Amniotic epithelial cell (primary cell): ENCODE measurements at regions not wholly inside any gene's neighbourhood (a gene's known extent, or its start where the extent isn't known, plus 50 kb on each side); places are given as distances from the start of the nearest gene placed in this dataset.

Experiments
- DNase-seq: peaks from one replicate; pipeline ENCODE4 v3.0.0-alpha.2; 2010; ENCODE audit warnings: low read depth

DNA sequence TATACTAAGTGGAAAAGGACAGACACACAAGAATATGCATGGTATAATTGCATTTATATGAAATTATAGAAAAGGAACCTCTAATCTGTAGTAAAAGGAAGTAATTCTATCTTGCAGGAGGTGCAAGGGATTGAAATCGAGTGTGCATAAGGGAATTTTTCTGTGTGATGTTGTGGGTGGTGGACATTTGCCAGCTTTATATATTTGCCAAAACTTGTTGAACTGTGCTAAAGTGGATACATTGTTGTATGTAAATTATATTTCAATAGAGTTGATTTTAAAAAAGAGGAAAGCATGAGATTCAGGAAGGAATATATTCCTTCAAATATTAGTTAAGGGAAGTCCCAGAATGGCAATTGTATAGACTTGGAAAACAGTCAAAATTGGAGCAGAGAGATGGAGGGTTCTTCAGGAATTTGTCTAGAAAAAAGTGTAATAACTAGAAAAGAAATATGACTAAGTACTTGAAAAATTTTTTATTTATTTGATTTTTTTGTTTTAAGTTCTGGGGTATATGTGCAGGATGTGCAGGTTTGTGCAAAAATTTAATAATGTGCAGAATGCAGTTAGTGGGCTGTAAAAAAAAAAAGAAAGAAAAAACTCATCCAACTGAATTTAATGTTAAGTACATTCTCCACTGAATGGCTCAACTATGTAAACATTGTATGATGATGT lies 96.1 kb downstream of the ARL4A start:
- no peak for DNase-seq

DNA sequence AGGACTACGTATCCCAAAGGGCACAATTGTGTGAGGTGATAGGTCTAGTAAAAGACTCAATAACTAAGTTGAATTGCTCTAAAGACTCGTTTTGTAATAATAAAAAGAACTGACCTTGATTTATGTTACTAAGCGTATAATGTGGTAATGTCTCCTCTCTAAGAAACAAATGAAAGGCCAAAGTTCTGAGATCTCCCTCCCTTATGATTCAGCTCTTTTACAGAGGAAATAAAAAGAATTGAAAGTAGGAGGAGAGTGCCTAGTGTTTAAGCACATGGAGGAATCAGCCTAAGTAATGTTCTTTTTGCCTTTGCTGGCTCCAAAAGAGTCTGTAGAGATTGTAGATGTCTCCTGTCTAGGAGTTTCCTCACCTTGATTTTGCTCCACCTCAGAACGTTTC lies 98.0 kb downstream of the ARL4A start:
- DNase-seq = no peak

DNA sequence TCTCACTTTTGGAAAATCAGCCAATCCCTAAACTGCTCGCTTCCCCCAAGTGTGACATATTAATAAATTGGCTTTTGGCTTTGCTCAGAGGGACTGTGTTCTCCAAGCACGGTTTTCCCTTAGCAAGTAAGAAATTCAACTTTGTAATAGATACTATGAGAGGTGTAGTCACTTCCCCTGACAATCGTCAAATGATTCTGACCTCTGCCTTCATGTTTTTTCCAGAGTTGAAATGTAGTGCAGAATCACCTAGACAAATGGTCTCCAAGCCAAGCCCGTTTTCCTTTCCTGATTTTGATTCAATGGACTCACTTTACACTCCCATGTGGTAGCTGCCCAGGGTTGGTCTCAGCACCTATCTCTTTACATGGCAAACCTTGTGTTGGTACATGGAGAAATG lies 99.1 kb downstream of the ARL4A start:
- DNase-seq = no peak

DNA sequence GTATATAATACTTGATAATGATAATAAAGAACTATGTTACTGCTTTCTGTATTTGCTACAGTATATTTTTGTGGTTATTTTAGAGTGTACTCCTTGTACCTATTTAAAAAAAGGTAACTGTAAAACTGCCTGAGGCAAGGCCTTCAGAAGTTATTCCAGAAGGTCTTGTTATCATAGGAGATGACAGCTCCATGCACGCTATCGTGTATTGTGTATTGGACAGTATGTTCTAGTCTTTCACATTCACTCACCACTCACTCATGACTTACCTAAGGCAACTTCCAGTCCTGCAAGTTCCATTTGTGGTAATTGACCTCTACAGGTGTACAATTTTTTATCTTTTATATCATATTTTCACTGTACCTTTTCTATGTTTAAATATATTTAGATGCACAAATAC lies 100.7 kb downstream of the ARL4A start:
- no peak for DNase-seq

DNA sequence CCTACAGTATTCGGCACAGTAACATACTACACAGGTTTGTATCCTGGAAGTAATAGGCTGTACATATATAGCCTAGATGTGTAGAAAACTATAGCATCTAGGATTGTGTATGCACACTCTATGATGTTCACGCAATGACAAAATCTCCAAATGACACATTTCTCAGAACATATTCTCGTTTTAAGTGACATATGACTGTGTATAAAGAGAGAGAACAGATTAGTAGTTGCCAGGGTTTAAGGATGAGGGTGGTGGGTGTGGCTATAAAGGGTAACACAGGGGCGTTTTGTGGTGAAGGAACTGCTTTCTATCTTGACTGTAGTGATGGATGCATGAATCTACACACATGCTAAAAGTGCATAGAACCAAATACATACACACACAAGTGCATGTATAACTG lies 101.2 kb downstream of the ARL4A start:
- DNase-seq = no peak

DNA sequence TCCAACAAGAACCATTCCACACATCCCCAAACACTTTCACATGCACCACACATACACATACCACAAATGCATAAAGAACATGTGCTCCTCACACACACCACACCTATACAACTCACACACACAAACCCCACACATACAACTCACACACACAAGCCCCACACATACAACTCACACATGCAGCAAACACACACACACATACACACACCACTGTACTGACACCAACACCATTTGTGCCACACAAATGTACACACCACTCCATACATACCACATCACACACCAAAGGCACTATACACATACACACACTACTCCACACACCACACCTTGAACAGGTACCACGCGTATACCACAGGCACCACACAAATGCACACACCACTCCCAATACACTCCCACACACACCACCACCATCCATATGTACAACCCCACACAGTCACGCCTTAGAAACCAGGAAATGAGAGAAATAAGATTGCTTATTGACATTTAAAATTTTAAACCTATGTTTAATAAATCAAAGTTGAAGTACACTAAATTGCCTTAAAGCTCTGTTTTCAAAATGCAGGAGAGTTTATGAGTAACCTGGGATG lies 107.4 kb downstream of the ARL4A start:
- DNase-seq = no peak

DNA sequence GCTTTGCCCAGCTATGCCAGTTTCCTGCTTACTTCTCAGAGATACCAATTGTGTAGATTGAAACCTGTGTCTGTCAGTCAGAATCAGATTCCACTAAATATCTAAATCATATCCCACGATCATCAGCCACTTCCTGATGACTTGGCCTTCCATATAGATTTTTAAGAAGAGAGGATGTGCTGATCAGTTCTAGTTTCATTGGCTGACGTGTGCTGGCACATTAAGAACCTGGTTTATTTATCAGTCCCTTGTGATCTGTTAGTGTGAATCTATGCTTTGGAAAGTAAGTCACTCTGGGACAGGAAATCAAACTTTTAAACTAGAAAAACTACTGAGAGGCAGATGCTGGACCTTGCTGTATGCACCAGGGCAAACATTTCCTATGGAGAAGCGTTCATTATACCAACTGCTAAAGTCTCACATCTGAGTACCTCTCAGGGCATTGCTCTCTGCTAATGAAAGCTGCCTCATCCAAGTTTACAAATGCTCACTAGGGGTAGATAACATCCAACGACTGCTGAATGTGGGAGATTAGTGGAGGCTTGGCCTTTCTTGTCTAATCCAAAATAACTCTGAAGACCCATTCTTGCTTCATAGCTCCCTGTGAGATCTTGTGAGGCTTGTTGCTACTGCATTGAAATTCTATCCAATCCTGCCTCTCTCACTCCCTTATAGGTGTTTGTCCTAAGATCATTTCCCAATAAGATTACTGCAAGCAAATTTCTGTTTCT lies 109.1 kb downstream of the ARL4A start:
- DNase-seq = no peak

DNA sequence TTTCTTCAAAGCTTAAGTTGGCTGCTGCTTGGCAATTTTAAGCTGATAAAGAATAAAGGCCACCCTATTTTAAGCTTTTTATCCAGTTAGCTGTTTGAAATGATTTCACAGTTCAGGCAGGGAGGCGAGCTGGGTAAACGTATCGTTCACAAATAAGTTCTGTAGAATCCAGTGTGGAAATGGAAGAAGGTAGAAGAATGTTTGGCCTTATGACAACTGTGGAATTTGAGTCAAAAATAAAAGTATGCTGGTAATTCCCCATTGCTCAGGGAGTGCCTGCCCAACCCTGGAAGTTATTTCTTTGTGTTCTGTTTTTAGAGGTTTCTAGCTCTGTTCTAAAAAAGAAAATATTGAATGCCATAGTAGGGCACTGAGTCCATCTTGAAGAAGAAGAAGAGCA lies 113.1 kb downstream of the ARL4A start:
- no peak for DNase-seq

DNA sequence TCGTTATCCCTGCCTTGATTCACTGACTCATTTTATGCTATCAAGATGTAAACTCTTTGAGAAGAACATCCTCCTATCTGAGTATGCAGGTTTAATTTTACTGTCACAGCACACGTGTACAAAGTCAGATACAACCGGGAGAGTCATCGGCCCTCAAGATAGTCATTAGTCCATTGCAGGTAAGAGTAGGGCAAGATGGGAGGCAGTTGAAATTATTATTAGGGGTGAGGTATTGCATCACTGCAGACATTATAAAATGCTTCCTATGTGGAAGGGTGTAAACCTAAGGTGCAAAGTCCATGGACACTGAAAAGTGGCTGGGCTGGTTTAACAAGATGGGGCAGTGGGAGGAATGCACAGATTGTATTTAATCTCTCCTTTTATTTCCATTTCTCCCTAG lies 113.7 kb downstream of the ARL4A start:
- DNase-seq = no peak

DNA sequence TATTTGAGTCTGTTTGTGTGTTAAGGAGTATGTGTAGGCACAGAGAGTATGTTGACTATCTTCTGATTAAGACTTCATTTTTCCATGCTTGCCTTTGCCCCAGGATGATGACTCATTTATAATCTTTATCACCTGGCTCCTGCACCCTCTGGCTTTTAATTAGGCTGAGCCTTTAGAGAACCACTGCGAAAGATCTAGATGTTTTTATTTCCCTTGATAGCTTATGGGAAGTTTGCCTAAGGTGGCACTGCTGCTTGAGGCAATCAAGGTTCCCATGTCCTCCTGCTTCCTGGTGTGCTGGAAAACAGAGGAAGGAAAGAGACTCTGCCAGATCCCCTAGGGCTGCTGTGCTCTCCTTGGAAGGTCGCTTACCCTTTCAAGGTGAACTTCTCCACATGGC lies 114.6 kb downstream of the ARL4A start:
- no peak for DNase-seq

DNA sequence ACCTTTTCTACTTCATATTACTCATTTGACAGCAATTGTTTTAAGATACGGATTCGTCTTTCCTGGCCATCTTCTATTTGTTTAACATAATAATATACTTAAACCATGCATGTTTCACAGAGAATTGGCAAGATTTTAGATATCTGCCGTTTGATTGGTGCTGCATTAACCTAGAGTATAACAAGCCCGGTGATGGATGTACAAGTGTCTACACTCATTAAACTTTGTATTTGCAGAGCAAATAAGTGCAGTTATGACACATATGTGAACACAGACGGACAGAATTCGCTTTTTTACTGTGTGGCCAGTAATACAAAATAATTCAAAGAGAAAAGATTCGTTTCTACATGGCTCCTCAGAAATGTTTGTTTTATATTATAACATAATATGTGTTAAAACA lies 116.1 kb downstream of the ARL4A start:
- DNase-seq = no peak

DNA sequence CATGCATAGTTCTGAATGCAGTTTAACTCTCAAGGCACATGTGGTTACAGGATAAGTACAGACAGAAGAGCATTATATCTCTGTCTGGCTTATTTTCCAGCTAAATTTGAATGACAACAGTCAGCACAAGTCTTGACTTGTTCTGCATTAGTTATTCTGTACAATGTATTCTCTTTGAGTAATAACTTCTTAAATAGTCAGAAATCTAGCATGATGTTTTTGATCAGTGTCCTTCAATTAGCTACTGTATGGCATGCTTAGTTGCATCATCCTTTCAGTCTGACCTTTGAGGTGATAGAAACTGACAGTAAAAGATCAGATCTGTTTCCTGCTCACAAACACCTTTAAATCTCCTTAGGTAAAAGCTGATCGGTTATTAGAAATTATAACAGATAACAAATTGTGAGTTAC lies 118.1 kb downstream of the ARL4A start:
- no peak for DNase-seq

DNA sequence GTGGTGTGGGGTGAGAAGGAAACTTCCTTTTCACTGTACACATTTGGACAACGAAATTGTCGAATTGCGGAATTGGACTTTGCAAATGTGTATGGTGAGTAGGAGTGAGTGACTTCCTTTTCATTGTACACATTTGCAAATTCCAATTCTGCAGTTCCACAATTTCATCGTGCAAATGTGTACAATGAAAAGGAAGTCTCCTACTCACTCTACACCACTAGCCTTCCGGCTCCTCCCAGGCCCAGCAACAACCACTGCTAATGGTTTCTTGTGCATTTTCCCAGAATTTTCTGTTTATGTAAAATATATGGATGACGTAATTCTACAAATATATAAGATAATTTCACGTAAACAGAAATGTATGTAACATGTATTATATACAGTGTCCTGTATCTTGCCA lies 118.5 kb downstream of the ARL4A start:
- no peak for DNase-seq

DNA sequence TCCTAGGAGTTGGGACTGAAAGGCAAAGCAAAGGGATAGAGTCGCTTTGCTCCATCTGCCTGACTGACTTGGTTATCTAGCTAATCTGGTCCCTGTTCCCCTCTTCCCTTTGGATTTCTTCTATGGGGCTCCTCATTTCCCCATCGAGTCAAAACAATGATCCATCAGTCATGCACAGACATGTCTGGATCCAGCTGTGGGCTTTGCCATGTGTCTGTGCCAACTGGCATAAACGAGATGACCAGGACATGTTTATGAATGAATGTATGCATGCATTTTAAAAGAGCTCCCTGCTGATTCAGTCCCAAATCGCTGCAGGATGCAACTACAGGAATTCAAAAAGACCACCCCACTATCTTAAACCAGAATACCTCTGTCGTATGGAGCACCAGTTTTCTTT lies 122.0 kb downstream of the ARL4A start:
- DNase-seq = no peak

DNA sequence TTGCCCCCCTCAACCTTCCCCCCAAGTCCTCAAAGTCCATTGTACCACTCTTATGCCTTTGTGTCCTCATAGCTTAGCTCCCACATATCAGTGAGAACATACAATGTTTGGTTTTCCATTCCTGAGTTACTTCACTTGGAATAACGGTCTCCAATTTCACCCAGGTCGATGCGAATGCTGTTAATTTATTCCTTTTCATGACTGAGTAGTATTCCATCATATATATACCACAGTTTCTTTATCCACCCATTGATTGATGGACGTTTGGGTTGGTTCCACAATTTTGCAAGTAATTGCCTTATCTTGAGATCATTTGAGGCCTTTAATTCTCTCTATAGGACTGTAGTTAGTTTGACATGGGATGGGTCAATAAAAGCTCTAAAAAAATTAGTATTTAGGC lies 124.7 kb downstream of the ARL4A start:
- DNase-seq = no peak

DNA sequence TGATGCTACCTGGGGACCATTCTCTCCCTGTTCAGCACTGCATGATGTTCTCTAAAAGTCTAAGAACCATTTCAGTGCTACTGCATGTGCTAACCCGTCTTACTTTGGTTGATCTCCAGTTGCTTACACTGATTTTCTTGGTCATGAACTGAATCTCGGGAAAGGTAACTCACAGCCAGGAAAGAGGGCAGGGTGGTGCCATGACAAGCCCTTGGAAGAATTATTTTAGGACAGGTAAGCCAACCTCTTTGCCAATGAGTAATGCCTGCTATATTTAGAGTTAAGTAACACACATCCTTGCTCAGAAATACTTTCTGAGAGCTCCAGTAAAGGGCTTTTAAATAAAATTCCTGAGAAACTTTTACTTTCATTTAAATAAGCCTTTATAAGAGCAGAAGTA lies 126.7 kb downstream of the ARL4A start:
- DNase-seq = no peak

DNA sequence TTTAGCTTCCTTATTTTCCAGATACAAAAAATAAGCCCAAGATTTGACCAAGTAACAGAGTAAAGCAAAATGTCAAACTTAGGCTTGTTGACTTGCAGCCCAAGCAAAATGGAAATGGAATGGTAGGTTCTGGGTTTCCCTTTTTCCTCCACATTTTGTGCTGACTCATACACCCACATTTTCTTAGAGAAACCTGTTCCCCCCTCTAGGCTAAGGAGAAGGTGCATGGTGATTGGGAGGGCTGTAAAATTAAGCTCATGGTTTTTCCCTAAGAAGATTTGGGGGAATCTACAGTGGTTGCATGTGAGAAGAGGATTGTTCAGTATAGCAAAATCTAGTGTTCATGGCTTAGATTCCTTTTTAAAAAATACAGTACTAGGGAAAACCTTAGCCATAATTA lies 127.4 kb downstream of the ARL4A start:
- no peak for DNase-seq

DNA sequence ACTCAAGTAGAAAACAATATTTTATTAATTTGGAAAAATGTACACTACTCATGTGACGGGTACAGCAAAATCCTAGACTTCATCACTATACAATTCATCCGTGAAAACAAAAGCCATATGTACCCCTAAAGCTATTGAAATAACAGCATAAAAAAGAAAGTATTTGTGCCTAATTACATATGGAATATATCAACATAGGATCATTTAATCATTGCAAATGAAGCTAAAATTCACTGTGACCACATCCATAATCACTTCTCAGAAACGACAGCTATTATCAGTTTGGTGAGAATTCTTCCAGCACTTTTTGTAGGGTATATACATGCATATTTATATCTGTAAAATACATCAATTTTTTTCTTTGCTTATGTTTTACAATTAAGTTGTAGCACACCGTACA lies 128.0 kb downstream of the ARL4A start:
- no peak for DNase-seq

DNA sequence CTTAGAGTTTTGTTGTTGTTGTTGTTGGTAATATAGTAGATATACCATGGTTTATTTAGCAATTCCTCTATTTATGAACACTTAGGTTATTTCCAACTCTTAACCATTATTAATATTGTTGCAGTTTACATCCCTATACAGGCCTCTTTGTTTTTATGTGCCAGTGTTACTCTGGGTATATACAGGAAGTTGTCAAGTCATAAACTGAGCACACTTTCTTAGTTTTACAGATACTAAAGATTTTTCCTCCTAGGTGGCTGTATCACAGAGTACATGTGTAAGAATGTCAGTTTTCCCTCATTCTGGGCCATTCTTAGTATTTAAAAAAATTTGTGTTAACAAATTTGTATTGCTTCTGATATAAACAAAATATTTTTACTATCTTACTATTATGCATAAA lies 128.4 kb downstream of the ARL4A start:
- DNase-seq = no peak

DNA sequence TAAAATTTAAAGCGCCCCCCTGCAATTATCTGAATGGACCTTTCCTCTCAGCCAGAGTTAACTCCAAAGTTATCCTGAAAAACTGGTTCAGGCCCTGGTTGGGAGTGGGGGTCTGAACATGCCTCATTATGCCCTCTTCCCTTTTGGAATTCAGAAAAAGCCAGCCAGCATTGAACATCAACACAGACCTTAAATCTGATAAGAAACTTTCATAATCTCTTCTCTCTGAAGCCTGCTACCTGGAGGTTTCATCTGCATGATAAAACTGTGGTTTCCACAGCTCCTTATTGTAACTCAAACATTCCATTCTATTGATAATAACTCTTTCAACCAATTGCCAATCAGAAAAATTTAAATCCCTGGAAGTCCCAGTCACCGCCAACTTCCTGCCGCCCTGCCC lies 133.3 kb downstream of the ARL4A start:
- no peak for DNase-seq

DNA sequence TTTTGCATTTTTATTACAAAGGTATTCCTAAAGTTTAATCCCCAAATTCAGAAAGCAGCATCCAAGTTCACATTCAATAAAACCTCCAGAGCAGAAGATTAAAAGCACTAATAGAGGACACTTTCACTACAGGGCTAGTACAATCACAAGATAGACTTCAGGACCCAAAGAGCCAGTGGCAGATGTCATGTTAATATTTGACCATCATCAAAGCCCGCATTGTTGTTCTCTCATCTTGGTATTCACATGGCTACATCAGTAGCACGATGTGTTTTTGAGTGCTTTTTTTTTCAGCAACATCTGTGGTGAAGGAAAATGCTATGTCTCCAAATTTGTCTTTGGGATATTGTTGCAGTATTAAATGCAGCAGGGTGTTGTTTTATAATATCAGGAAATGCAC lies 134.3 kb downstream of the ARL4A start:
- DNase-seq = no peak

DNA sequence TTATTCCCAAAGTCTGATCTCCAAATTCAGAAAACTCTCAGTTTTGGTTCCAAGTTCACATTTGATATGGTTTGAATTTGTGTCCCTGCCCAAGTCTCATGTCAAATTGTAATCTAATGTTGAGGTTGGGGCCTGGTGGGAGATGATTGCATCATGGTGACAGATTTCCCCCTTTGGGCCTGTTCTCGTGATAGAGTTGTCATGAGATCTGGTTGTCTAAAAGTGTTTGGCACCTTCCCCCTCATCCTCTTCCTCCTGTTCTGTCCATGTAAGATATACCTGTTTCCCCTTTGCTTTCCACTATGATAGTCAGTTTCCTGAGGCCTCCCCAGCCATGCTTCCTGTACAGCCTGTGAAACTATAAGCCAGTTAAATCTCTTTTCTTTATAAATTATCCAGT lies 138.6 kb downstream of the ARL4A start:
- DNase-seq = no peak

DNA sequence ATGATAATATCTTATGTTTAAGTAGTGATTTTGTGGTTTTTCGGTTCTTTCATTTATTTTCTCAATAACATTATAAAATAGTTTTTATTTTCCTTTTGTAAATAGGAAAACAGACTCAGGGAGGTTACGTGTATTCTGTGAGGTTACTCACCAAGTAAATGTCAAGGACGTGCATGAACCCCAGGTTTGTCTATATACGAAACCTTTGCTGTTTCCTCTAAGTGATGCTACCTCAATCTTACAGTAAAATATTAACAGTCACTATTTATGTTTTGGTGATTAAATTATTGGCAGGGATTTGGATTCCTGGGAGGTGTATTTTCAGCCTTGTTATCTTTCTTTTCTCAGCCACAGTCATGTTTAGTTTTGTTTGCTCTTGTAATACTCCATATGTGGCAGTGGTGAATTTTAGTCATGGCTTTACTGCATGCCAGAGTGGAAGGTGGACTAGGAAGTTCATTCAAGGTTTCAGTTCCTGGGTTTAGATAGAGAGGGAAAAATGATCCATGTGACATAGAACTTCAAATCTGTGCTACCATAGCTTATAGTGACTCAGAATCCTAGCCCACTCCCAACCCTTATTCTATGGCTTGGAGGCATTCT lies 139.9 kb downstream of the ARL4A start:
- peak; percentile 38 for DNase-seq
